22Rv1 (cell line): ENCODE measurements at regions not wholly inside any gene's neighbourhood (a gene's known extent, or its start where the extent isn't known, plus 50 kb on each side); places are given as distances from the start of the nearest gene placed in this dataset.

Experiments used
- H3K27ac ChIP-seq: fragments of 450-650 bp; 2 replicates; pipeline ENCODE4 v1.5.1; 2017
- ZFX ChIP-seq: fragments of 450-650 bp; IDR thresholded peaks from 2 replicates; pipeline ENCODE4 v1.6.1; 2017; ENCODE audit warnings: antibody characterized with exemption, borderline replicate concordance
- TF ChIP-seq, protein P1 (sequence below): fragments of 450-650 bp; IDR thresholded peaks from 2 replicates; pipeline ENCODE4 v1.5.1; 2017; ENCODE audit warnings: mild to moderate bottlenecking

DNA sequence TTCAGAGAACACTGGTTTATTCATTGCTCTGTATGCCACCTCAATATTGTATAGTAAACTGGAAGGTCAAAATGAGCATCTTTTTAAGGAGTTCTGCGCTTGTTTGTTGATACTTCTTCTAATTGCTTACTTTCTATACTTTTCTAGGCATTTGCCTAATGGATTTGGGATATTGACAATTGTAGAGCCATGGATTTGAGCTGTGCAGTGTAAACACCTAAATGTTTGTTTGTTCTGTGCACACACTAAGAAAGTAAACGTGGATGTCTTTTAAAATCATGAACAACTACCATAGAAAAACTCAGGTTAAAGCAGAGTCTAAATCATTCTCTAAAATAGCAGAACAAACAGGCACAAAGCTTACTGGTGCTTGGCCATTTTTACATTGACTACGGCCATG is 436.6 kb upstream of the GBE1 start:
- TF ChIP-seq, protein P1, sequence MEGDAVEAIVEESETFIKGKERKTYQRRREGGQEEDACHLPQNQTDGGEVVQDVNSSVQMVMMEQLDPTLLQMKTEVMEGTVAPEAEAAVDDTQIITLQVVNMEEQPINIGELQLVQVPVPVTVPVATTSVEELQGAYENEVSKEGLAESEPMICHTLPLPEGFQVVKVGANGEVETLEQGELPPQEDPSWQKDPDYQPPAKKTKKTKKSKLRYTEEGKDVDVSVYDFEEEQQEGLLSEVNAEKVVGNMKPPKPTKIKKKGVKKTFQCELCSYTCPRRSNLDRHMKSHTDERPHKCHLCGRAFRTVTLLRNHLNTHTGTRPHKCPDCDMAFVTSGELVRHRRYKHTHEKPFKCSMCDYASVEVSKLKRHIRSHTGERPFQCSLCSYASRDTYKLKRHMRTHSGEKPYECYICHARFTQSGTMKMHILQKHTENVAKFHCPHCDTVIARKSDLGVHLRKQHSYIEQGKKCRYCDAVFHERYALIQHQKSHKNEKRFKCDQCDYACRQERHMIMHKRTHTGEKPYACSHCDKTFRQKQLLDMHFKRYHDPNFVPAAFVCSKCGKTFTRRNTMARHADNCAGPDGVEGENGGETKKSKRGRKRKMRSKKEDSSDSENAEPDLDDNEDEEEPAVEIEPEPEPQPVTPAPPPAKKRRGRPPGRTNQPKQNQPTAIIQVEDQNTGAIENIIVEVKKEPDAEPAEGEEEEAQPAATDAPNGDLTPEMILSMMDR, result no peak
- no peak for TF ChIP-seq ZFX

DNA sequence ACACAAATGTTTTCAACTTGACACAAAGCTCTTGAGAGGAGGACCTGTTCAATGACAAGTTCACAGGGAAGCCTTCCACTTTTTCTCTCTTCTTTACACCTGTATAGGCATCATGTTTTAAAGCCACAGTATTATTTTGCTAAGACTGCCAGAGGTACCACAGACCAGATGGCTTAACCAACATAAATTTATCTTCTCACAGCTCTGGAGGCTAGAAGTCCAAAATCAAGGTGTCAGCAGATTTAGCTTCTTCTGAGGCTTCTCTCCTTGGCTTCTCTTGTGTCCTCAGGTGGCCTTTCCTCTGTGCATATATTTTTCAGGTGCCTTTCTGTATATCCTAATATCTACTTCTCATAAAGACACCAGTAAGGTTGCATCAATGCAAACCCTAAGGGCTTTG is 435.2 kb upstream of the GBE1 start:
- no peak overlapping the region for H3K27ac ChIP-seq
- TF ChIP-seq ZFX, result no peak
- TF ChIP-seq, protein P1, result no peak

More for the DNA sequence above, 436.6 kb upstream of the GBE1 start:
- peak overlapping the region; percentile 35; the same call in 1 of the 2 replicates for H3K27ac ChIP-seq

DNA sequence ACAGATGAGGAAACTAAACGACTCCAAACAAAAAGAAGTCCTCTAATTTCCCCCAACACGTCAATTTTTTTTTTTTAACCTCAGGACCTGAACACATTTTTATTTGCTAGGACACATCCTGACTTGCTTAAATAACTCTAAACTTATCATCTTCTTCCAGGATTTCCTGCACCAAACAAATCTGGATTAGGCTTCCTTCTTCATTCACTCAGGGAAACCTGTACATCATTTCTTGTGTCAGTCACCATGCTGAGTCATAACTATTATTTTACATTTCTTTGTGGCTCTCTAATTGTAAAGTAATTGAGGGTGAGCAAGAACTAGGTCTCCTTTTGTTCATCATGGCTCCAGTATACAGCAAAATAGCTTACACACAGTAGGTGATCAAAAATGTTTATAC is 433.4 kb upstream of the GBE1 start:
- no peak overlapping the region for H3K27ac ChIP-seq
- no peak for TF ChIP-seq ZFX
- TF ChIP-seq, protein P1, result no peak

DNA sequence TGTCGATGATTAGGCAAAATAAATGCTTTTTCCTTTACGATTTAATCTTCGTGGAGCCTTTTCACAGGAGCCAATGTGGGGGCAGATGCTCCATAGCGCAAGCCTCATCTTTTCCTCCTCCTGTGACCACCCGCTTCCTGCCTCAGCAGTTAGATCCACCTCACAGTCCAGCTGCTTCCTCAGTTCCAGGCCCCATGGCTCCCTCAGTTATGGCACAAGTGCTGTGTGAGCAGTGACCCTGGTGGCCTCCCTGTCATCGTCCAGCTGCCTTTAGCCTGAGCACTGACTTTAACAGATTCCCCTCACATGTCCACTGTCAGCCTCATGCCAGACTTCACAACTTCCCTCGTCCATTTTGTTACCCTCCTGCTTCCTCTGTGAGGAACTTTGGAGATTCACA is 424.6 kb upstream of the GBE1 start:
- no peak for TF ChIP-seq ZFX
- TF ChIP-seq, protein P1, result no peak
- no peak overlapping the region for H3K27ac ChIP-seq

DNA sequence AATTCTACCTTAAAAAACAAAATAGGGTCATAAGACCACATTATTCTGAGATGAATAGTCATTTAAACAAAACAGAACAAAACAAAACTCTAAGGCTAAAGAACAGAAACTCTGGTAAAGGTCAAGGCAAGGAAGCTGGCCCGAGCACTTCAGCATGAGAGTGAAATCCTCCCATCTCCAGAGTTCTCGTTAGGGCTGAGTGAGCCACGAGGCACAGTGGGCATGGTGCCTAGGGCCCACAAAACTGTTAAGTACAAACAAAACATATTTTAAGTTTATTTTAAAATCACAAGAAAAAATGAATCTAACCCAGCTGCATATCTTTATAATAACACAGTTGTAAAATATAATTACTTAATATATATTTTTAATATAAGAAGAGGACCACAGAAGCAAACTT is 417.8 kb upstream of the GBE1 start:
- TF ChIP-seq, protein P1, result no peak
- TF ChIP-seq ZFX, result no peak
- no peak overlapping the region for H3K27ac ChIP-seq

DNA sequence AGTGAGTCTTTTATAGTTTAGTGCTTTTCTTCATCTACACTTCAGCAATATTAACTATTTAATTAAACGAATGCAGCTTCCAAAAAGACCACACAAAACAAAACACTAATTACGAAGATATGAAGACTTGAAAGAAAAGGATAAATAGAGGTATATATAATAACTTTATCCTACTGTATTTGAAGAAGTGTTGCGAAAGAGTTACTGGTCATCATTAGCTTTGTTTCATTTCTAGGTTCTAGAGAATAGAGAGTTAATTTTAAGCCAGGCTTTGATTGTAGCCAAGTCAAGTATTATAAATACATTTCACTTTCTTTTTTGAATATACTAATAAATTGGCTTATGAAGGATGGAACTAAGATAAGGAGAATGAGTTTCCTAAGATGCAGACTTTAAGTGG is 416.8 kb upstream of the GBE1 start:
- TF ChIP-seq, protein P1, result no peak
- TF ChIP-seq ZFX, result no peak
- H3K27ac ChIP-seq, result no peak overlapping the region

DNA sequence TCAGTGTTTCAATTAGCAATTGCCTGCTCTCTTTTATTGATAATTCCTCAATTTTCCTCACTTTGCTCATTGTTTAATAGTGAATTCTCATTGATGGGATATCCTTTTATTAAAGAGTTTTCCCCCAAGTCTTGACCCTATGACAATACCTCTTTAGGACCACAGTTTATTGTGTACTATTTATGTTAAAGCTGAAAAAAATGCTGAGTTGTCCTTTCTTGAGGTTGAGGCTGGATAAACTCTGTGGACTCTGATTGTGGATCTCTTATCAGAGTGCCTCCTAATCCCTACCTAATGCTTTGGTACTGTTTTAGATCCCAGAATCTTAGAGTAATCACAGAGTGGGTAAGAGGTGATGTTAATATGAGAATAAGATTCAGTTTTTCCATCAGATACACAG is 416.3 kb upstream of the GBE1 start:
- H3K27ac ChIP-seq, result no peak overlapping the region
- no peak for TF ChIP-seq ZFX
- TF ChIP-seq, protein P1, result no peak

DNA sequence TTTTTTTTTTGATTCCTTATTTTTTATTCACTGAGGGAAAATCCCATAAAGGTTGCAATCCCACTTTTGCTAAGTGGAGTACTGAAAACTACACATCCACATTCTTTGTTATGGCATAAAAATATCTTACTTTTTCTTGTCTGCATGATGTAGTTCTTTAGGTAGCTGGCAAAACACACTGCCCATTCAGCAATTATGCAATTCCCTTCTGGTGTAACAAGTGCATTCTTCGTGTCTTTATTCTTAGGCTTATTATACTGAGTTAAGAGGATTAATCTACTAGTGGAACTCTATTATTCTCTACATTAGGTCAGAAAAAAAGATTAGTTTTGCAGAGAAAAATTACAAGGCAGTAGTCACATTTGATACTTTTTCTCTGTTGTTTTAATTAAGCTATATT is 403.8 kb upstream of the GBE1 start:
- TF ChIP-seq, protein P1, result no peak
- TF ChIP-seq ZFX, result no peak
- H3K27ac ChIP-seq, result no peak overlapping the region
